Fibroblast of pulmonary artery (primary cell): ENCODE measurements at regions not wholly inside any gene's neighbourhood (a gene's known extent, or its start where the extent isn't known, plus 50 kb on each side); places are given as distances from the start of the nearest gene placed in this dataset.
A peak's percentile ranks its signal among the peaks of the same experiment; 100 is the strongest.
"Not testable (repeated sequence)": the region's sequence is repeated elsewhere in the genome, so short reads cannot be mapped to it uniquely, and the experiment has no call there.

Experiments used
- DNase-seq: peaks from one replicate; pipeline ENCODE4 v3.0.0-alpha.2; 2010; ENCODE audit warnings: low read depth
- H3K4me3 ChIP-seq: replicated peaks from 2 replicates; pipeline ENCODE4 v1.5.1; 2011; ENCODE audit warnings: low read depth, mild to moderate bottlenecking, control low read depth, low read length, moderate library complexity
- TF ChIP-seq, protein P1 (sequence below): IDR thresholded peaks from 2 replicates; pipeline ENCODE4 v1.5.1; 2011; ENCODE audit warnings: mild to moderate bottlenecking, control low read depth, low read length, inconsistent platforms; ENCODE audit errors: missing control alignments

- DNase-seq: no peak
Measured at GRCh38 chr4:26191353-26191752, 129.5 kb upstream of the RBPJ start.

GRCh38 chr4:26192899-26193869 is 127.6 kb upstream of the RBPJ start:
- no peak overlapping the region for H3K4me3 ChIP-seq
- TF ChIP-seq, protein P1, sequence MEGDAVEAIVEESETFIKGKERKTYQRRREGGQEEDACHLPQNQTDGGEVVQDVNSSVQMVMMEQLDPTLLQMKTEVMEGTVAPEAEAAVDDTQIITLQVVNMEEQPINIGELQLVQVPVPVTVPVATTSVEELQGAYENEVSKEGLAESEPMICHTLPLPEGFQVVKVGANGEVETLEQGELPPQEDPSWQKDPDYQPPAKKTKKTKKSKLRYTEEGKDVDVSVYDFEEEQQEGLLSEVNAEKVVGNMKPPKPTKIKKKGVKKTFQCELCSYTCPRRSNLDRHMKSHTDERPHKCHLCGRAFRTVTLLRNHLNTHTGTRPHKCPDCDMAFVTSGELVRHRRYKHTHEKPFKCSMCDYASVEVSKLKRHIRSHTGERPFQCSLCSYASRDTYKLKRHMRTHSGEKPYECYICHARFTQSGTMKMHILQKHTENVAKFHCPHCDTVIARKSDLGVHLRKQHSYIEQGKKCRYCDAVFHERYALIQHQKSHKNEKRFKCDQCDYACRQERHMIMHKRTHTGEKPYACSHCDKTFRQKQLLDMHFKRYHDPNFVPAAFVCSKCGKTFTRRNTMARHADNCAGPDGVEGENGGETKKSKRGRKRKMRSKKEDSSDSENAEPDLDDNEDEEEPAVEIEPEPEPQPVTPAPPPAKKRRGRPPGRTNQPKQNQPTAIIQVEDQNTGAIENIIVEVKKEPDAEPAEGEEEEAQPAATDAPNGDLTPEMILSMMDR: no peak
- DNase-seq: no peak

More at GRCh38 chr4:26191353-26191752, 129.5 kb upstream of the RBPJ start:
- TF ChIP-seq, protein P1: no peak
- no peak overlapping the region for H3K4me3 ChIP-seq

GRCh38 chr4:26194764-26195163 is 126.0 kb upstream of the RBPJ start:
- no peak overlapping the region for H3K4me3 ChIP-seq
- TF ChIP-seq, protein P1: no peak
- DNase-seq: no peak

- DNase-seq: no peak
- no peak overlapping the region for H3K4me3 ChIP-seq
- TF ChIP-seq, protein P1: no peak
Measured at GRCh38 chr4:26196567-26196966, 124.2 kb upstream of the RBPJ start.

- TF ChIP-seq, protein P1: no peak
- no peak overlapping the region for H3K4me3 ChIP-seq
- DNase-seq: peak; percentile 90
Measured at GRCh38 chr4:26197018-26197779, 123.6 kb upstream of the RBPJ start.

DNA sequence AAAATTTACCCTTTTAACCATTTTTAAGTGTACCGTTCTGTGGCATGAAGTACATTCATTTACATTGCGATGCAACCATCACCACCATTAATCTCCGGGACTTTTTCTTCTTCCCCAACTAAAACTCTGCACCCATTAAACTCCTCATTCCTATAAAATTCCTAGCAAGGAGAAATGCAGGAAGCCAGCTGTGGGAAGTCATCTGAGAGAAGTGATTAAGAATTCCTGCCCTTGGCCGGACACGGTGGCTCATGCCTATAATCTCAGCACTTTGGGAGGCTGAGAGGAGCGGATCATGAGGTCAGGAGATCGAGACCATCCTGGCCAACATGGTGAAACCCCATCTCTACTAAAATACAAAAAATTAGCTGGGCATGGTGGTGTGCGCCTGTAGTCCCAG is 121.9 kb upstream of the RBPJ start:
- not testable (repeated sequence) for DNase-seq

GRCh38 chr4:26199596-26199995 is 121.2 kb upstream of the RBPJ start:
- peak; percentile 19 for DNase-seq
- no peak overlapping the region for H3K4me3 ChIP-seq
- TF ChIP-seq, protein P1: no peak

More for the DNA sequence above, 121.9 kb upstream of the RBPJ start:
- not testable (repeated sequence) for H3K4me3 ChIP-seq
